ENCODE measurements at regions not wholly inside any gene's neighbourhood (a gene's known extent, or its start where the extent isn't known, plus 50 kb on each side); places are given as distances from the start of the nearest gene placed in this dataset.

DNA sequence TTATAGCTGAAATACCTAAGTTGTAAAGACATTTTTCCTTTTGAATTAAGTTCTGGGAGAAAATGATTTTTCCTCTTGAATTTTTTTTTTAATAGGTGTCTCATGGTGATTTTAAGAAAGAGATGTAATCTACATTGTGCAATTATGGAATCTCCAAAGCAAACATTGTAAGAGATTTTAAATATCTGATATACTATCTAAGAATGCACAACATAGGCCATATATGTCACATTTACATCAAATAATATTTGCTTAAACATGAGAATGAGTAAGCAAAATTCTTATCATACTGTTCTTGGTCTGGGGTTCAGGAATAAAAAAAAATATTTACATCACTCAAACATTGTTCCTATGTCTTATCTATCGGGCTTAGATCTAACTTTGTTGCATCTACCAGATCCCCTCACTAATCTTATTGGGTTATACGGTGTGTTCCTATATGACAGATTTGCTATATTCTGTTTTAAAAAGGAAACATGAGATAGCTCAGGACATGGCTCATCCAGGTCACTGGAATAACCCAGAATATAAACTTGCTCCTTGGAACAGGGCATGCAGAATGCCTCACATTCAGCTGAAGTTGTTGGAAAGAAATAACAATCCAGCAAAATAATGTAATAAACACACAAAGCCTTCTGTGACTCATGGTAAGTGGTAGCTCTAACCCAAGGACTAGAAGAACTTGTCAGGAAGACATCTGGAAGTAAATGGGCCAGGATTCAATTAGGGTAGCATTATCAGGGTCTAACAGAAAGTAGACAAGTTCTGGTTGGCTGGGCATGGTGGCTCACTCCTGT is 794.7 kb downstream of the IPMK start:
- no peak for DNase-seq (ENCODE audit: low read depth)
- no peak for TF ChIP-seq CTCF (IDR thresholded peaks at IDR 0.05; ENCODE audit: insufficient read depth, low read length)
- no peak overlapping the region for H3K4me3 ChIP-seq (ENCODE audit: low read depth, low read length)

DNA sequence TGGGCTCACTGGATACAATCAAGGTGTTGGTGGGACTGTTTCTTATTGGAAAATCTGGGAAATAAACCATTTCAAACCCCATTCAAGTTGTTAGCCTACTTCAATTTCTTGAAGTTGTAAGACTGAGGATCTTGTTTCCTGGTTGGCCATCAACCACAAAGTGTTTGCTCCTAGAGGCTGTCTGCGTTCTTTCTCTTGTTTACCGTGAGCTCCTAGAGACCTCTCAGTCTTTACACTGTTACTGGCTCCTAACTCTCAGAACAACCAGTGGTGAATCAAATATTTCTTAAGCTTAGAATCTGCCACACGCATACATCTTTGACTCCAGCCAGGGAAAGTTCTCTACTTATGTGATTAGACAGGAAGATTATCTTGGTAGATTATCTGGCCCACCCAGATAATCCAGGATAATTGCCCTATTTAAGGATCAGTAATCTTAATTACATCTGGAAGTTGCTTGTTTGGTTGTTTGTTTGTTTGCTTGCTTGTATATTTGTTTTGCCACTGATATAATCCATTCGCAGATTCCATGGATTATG is 798.7 kb downstream of the IPMK start:
- H3K4me3 ChIP-seq (ENCODE audit: low read depth, low read length): no peak overlapping the region
- no peak for TF ChIP-seq CTCF (IDR thresholded peaks at IDR 0.05; ENCODE audit: insufficient read depth, low read length)
- no peak for DNase-seq (ENCODE audit: low read depth)

DNA sequence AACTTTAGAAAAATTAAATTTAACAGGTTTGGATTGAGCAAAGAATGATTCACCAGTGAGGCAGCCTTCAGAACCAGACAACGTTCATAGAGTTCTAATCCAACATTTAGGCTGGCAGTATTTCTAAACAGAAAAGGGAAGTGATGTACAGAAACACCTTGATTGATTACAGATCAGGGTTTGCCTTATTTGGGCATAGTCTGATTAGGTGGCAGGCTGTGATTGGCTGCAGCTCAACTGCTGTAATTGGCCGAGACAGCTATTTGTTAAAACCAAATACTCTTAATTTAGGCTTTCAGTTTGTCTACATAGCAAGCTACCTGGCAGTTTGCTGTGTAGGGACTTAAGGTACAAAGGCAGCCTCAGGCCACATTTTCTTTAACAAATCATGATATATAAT is 802.5 kb downstream of the IPMK start:
- DNase-seq (ENCODE audit: low read depth): no peak
- TF ChIP-seq CTCF (IDR thresholded peaks at IDR 0.05; ENCODE audit: insufficient read depth, low read length): no peak
- H3K4me3 ChIP-seq (ENCODE audit: low read depth, low read length): no peak overlapping the region

GRCh38 chr10:57460540-57460939 is 807.2 kb downstream of the IPMK start:
- no peak for DNase-seq (ENCODE audit: low read depth)
- no peak overlapping the region for H3K4me3 ChIP-seq (ENCODE audit: low read depth, low read length)
- TF ChIP-seq CTCF (IDR thresholded peaks at IDR 0.05; ENCODE audit: insufficient read depth, low read length): no peak

DNA sequence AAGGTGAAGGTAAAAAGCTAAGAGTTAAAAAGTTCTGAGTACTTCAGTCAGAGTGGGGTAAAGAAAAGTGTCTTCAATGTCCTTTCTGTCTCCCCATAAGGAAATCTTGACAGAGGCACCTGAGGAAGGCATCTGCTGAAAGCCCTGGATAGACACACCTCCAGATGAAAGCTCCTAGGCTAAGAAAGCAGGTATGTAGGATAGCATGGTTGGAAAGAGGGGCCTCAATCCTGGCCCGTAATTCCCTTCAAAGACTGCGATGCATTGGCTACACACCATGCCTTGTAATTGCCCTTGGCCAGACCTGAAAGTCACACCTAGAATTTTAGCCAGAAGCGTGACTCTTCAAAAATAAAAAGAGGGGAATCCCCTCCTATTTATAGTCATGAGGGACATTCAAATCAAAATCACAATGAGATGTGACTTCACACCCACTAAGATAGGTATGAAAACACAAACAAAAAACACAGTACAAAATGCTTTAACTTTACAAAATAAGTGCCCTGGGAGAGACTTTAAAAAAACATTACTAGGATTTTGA is 809.7 kb downstream of the IPMK start:
- no peak for DNase-seq (ENCODE audit: low read depth)
- no peak overlapping the region for H3K4me3 ChIP-seq (ENCODE audit: low read depth, low read length)
- no peak for TF ChIP-seq CTCF (IDR thresholded peaks at IDR 0.05; ENCODE audit: insufficient read depth, low read length)

DNA sequence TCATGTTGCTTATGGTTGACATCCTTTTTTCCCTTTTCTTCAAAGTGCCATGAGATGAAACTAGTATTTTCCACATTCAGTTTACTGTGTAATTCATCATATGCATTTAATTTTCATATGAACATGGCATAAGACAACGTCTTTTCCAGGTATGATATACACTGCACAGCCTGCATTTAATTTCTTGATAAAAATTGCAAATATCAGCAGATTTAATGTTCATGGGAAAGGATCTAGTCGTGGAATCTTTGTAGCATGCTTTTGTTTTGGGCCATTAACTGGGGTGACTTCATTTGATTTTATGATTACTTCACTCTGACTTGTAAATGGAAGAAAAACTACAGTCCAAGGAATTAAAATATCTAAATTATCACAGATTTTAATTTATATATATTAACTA is 837.3 kb downstream of the IPMK start:
- no peak for DNase-seq (ENCODE audit: low read depth)
- no peak overlapping the region for H3K4me3 ChIP-seq (ENCODE audit: low read depth, low read length)
- TF ChIP-seq CTCF (IDR thresholded peaks at IDR 0.05; ENCODE audit: insufficient read depth, low read length): no peak

All from fibroblast of the aortic adventitia (primary cell).